ENCODE measurements at regions not wholly inside any gene's neighbourhood (a gene's known extent, or its start where the extent isn't known, plus 50 kb on each side); places are given as distances from the start of the nearest gene placed in this dataset.

DNA sequence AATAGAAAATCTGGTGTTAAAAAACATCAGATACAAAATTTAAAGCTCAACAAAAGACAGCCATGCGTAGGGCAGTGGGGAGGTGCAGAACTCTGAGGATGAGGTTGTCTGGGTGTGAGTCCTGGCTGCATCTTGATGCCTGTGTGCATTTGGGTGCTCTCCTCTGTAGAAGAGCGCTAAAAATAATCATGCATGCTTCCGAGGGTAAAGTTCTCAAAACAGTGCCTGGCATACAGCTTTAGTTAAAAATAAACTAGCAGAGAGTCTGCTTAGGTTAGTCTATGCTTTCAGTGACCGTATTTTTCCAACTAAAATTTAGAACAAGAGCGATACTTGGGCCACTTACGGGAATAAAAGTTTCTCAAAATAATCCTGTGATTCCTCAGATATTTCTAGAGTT, 55.5 kb upstream of the SPATA31C2 start:
- CTCF ChIA-PET: no interaction called here
- H3K9me3 ChIP-seq (ENCODE audit: control insufficient read depth, insufficient read depth, low read depth, low read length): no peaks in the 10 kb centered on the region
- TF ChIP-seq HIC1 (tag by site-specific recombination; IDR thresholded peaks at IDR 0.05): no peak
- TF ChIP-seq PRDM6 (tag by site-specific recombination; IDR thresholded peaks at IDR 0.05): no peak
- no peak for TF ChIP-seq ZEB2 (tag by site-specific recombination; IDR thresholded peaks at IDR 0.05)
- TF ChIP-seq, protein P1, sequence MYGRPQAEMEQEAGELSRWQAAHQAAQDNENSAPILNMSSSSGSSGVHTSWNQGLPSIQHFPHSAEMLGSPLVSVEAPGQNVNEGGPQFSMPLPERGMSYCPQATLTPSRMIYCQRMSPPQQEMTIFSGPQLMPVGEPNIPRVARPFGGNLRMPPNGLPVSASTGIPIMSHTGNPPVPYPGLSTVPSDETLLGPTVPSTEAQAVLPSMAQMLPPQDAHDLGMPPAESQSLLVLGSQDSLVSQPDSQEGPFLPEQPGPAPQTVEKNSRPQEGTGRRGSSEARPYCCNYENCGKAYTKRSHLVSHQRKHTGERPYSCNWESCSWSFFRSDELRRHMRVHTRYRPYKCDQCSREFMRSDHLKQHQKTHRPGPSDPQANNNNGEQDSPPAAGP (tag by site-specific recombination; IDR thresholded peaks at IDR 0.05): no peak
- no peak for TF ChIP-seq OVOL3 (tag by site-specific recombination; IDR thresholded peaks at IDR 0.05)
- TF ChIP-seq ZNF791 (tag by site-specific recombination; IDR thresholded peaks at IDR 0.05): no peak
- no peak for TF ChIP-seq ZNF521 (tag by site-specific recombination; IDR thresholded peaks at IDR 0.05)
- no peak for TF ChIP-seq ZNF146 (tag by site-specific recombination; IDR thresholded peaks at IDR 0.05)
- no peak for TF ChIP-seq ZNF239 (tag by site-specific recombination; IDR thresholded peaks at IDR 0.05)
- TF ChIP-seq ZNF623 (tag by site-specific recombination; IDR thresholded peaks at IDR 0.05): no peak
- TF ChIP-seq ZSCAN23 (tag by site-specific recombination; IDR thresholded peaks at IDR 0.05): no peak
- POLR2A ChIA-PET: no interaction called here
- H3K4me1 ChIP-seq (ENCODE audit: control insufficient read depth, insufficient read depth, low read length): no peaks in the 10 kb centered on the region
- H3K36me3 ChIP-seq (ENCODE audit: control insufficient read depth in 2 of 2, insufficient read depth in 1 of 2, low read length in 2 of 2): no peaks in the 10 kb centered on the region
- H3K27ac ChIP-seq (ENCODE audit: extremely low read depth, low read depth, low read length): no peak overlapping the region
- no peak overlapping the region for H3K4me3 ChIP-seq (ENCODE audit: low read depth, low read length)

- POLR2A ChIA-PET: no interaction called here
- Histone ChIP-seq H3K4me3 (ENCODE audit: low read depth, low read length) (no peak overlapping the region), H3K4me1 (ENCODE audit: control insufficient read depth, insufficient read depth, low read length) (no peaks in the 10 kb centered on the region), H3K27ac (ENCODE audit: extremely low read depth, low read depth, low read length) (no peak overlapping the region), H3K9me3 (ENCODE audit: control insufficient read depth, insufficient read depth, low read depth, low read length) (no peaks in the 10 kb centered on the region), H3K36me3 (ENCODE audit: control insufficient read depth in 2 of 2, insufficient read depth in 1 of 2, low read length in 2 of 2) (no peaks in the 10 kb centered on the region)
- TF ChIP-seq SALL2 (tag by site-specific recombination; IDR thresholded peaks at IDR 0.05; ENCODE audit: borderline replicate concordance): no peak
- no peak for TF ChIP-seq ZFP69B (tag by site-specific recombination; IDR thresholded peaks at IDR 0.05)
- TF ChIP-seq ZBTB26 (tag by site-specific recombination; optimal IDR thresholded peaks at IDR 0.05): no peak
- no peak for TF ChIP-seq ZNF701 (tag by site-specific recombination; IDR thresholded peaks at IDR 0.05)
- CTCF ChIA-PET: no interaction called here
Measured at GRCh38 chr9:88191456-88191855, 53.2 kb upstream of the SPATA31C2 start.

DNA sequence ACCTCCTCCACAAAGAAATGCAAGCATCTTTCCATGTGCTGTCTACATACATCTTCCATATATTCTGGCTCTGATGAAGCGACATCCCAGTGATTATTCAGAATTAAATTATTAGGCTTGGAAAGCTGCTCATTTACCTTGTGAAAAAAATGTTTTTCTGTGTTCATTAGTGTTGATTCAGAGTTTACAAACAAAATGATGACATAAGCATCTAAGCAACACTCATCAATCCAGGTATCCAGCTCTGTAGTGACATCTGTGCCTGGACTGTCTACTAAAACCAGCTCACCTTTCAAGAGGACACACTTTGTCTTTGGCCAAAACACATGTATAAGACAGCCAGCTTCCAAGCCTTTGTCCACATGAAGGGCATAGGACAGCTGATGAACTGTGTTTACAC, 51.1 kb upstream of the SPATA31C2 start:
- CTCF ChIA-PET: interaction anchor here (1.0 kb wide), 1 partner anchor 10 kb away, joined by 3 read pairs; no protein-coding TSS in a partner anchor
- H3K9me3 ChIP-seq (ENCODE audit: control insufficient read depth, insufficient read depth, low read depth, low read length): no peaks in the 10 kb centered on the region
- no peak for TF ChIP-seq ZNF214 (tag by site-specific recombination; IDR thresholded peaks at IDR 0.05; ENCODE audit: borderline replicate concordance)
- no peak for TF ChIP-seq ZNF621 (tag by site-specific recombination; IDR thresholded peaks at IDR 0.05)
- TF ChIP-seq ZNF670 (tag by site-specific recombination; IDR thresholded peaks at IDR 0.05; ENCODE audit: low read depth): no peak
- TF ChIP-seq ZNF629 (tag by site-specific recombination; IDR thresholded peaks at IDR 0.05): no peak
- no peak for TF ChIP-seq ZNF544 (tag by site-specific recombination; IDR thresholded peaks at IDR 0.05)
- no peak for TF ChIP-seq ZNF23 (tag by site-specific recombination; IDR thresholded peaks at IDR 0.05; ENCODE audit: borderline replicate concordance)
- no peak for TF ChIP-seq ZBTB10 (tag by site-specific recombination; IDR thresholded peaks at IDR 0.05)
- no peak for TF ChIP-seq ZNF16 (tag by site-specific recombination; IDR thresholded peaks at IDR 0.05; ENCODE audit: low read depth)
- no peak for TF ChIP-seq ZNF223 (tag by site-specific recombination; IDR thresholded peaks at IDR 0.05)
- no peak overlapping the region for H3K4me3 ChIP-seq (ENCODE audit: low read depth, low read length)
- H3K4me1 ChIP-seq (ENCODE audit: control insufficient read depth, insufficient read depth, low read length): no peaks in the 10 kb centered on the region
- no peak overlapping the region for H3K27ac ChIP-seq (ENCODE audit: extremely low read depth, low read depth, low read length)
- H3K36me3 ChIP-seq (ENCODE audit: control insufficient read depth in 2 of 2, insufficient read depth in 1 of 2, low read length in 2 of 2): no peaks in the 10 kb centered on the region
- POLR2A ChIA-PET: no interaction called here

All from HEK293 (cell line).